ENCODE measurements at regions not wholly inside any gene's neighbourhood (a gene's known extent, or its start where the extent isn't known, plus 50 kb on each side); places are given as distances from the start of the nearest gene placed in this dataset.
"Not testable (repeated sequence)": the region's sequence is repeated elsewhere in the genome, so short reads cannot be mapped to it uniquely, and the experiment has no call there.

DNA sequence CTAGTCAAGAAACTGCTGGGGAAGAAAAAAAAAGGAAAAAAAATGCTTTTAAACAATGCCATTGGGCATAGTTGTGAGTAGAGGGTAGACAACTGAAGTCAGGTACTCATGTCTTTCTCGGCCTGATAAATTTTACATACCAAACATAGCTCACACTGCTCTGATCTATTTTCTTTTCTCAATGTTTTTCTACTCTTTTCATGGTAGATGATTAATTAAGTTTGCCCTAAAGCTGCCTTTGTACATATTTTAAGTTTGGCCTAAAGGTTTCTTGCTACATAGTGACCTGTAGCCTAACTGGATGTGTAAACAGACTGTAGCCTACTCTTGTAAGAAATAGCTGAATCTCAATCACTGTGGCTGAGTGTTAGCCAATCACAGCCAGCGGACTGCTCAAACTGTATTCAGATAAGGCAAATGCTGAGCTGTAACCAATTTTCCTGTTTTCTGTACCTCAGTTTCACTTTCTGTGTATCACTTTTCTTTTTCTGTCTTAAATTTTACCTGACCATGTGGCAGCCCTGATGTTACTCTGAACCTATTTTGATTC is 121.0 kb downstream of the PCDH10 start:
- H3K14ac ChIP-seq (ENCODE audit: low read length in 2 of 2): no peak overlapping the region
- no peaks in the 10 kb centered on the region for H3K9me3 ChIP-seq (ENCODE audit: control insufficient read depth, low read length)
- no peaks in the 10 kb centered on the region for H3K27me3 ChIP-seq (ENCODE audit: control insufficient read depth in 1 of 2, insufficient read depth in 1 of 2, low read length in 2 of 2)
- H2AFZ ChIP-seq (ENCODE audit: low read depth, low read length): no peak overlapping the region
- H2AK5ac ChIP-seq (ENCODE audit: low read length, severe bottlenecking): no peak overlapping the region
- no peak overlapping the region for H3K4me2 ChIP-seq (ENCODE audit: low read length, poor library complexity, severe bottlenecking)
- DNase-seq: peak; percentile 1
- no peak overlapping the region for H4K91ac ChIP-seq (ENCODE audit: low read length)
- no peak overlapping the region for H2BK5ac ChIP-seq (ENCODE audit: low read depth, low read length, poor library complexity, severe bottlenecking)
- no peak overlapping the region for H3K27ac ChIP-seq (ENCODE audit: low read length, poor library complexity, severe bottlenecking)
- no peak overlapping the region for H2BK12ac ChIP-seq (ENCODE audit: low read length in 2 of 2)
- no peak overlapping the region for H3K4me3 ChIP-seq (ENCODE audit: insufficient read depth in 1 of 2, low read depth in 1 of 2, low read length in 2 of 2)
- H3K9ac ChIP-seq (ENCODE audit: low read length): no peak overlapping the region
- no peak overlapping the region for H2BK120ac ChIP-seq (ENCODE audit: low read depth, low read length)
- no peaks in the 10 kb centered on the region for H3K79me1 ChIP-seq (replicated peaks; ENCODE audit: low read length, poor library complexity, severe bottlenecking)
- H3K36me3 ChIP-seq (ENCODE audit: control insufficient read depth in 1 of 2, insufficient read depth in 2 of 2, low read depth in 1 of 2, low read length in 2 of 2): no peaks in the 10 kb centered on the region
- no peak overlapping the region for H3K23ac ChIP-seq (ENCODE audit: low read length in 2 of 2)
- no peak overlapping the region for H2BK15ac ChIP-seq (ENCODE audit: low read depth, poor library complexity, severe bottlenecking)
- 96% methylated on average over 1 of the region's 2 CpGs for WGBS
- H3K4me1 ChIP-seq (ENCODE audit: control insufficient read depth, insufficient read depth, low read depth, low read length): no peaks in the 10 kb centered on the region
- H4K8ac ChIP-seq (ENCODE audit: low read length): no peak overlapping the region
- no peak overlapping the region for H3K4ac ChIP-seq (ENCODE audit: low read depth in 1 of 2, low read length in 2 of 2)
- H3K18ac ChIP-seq (ENCODE audit: low read depth in 1 of 2, low read length in 2 of 2): no peak overlapping the region

DNA sequence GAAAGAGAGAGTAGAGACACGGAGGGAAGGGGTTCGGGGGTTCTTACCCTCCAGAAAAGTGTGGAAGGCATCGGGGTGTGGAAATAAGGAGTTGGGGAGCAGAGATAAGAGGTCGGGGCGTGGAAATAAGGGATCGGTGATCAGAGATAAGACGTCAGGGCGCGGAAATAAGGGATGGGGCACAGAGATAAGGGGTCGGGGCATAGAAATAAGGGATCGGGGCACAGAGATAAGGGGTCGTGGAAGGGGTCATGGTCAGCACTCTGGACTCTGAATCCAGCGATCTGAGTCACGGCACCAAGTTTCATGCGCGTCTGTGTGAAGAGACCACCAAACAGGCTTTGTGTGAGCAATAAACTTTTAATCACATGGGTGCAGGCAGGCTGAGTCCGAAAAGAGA is 119.1 kb downstream of the PCDH10 start:
- no peaks in the 10 kb centered on the region for H3K27me3 ChIP-seq (ENCODE audit: control insufficient read depth in 1 of 2, insufficient read depth in 1 of 2, low read length in 2 of 2)
- H3K27ac ChIP-seq (ENCODE audit: low read length, poor library complexity, severe bottlenecking): no peak overlapping the region
- H3K79me1 ChIP-seq (replicated peaks; ENCODE audit: low read length, poor library complexity, severe bottlenecking): no peaks in the 10 kb centered on the region
- WGBS: 50% methylated on average over 17 of the region's 17 CpGs
- H4K91ac ChIP-seq (ENCODE audit: low read length): no peak overlapping the region
- DNase-seq: no peak
- H3K9ac ChIP-seq (ENCODE audit: low read length): no peak overlapping the region
- H3K23ac ChIP-seq (ENCODE audit: low read length in 2 of 2): no peak overlapping the region
- H3K9me3 ChIP-seq (ENCODE audit: control insufficient read depth, low read length): no peaks in the 10 kb centered on the region
- H2BK15ac ChIP-seq (ENCODE audit: low read depth, poor library complexity, severe bottlenecking): no peak overlapping the region
- no peak overlapping the region for H3K4me2 ChIP-seq (ENCODE audit: low read length, poor library complexity, severe bottlenecking)
- H3K4me3 ChIP-seq (ENCODE audit: insufficient read depth in 1 of 2, low read depth in 1 of 2, low read length in 2 of 2): no peak overlapping the region
- H3K18ac ChIP-seq (ENCODE audit: low read depth in 1 of 2, low read length in 2 of 2): no peak overlapping the region
- H2BK120ac ChIP-seq (ENCODE audit: low read depth, low read length): no peak overlapping the region
- no peak overlapping the region for H2BK12ac ChIP-seq (ENCODE audit: low read length in 2 of 2)
- H3K14ac ChIP-seq (ENCODE audit: low read length in 2 of 2): no peak overlapping the region
- H2AFZ ChIP-seq (ENCODE audit: low read depth, low read length): no peak overlapping the region
- H4K8ac ChIP-seq (ENCODE audit: low read length): no peak overlapping the region
- H2BK5ac ChIP-seq (ENCODE audit: low read depth, low read length, poor library complexity, severe bottlenecking): no peak overlapping the region
- no peaks in the 10 kb centered on the region for H3K4me1 ChIP-seq (ENCODE audit: control insufficient read depth, insufficient read depth, low read depth, low read length)
- H3K36me3 ChIP-seq (ENCODE audit: control insufficient read depth in 1 of 2, insufficient read depth in 2 of 2, low read depth in 1 of 2, low read length in 2 of 2): no peaks in the 10 kb centered on the region
- H2AK5ac ChIP-seq (ENCODE audit: low read length, severe bottlenecking): no peak overlapping the region
- no peak overlapping the region for H3K4ac ChIP-seq (ENCODE audit: low read depth in 1 of 2, low read length in 2 of 2)

DNA sequence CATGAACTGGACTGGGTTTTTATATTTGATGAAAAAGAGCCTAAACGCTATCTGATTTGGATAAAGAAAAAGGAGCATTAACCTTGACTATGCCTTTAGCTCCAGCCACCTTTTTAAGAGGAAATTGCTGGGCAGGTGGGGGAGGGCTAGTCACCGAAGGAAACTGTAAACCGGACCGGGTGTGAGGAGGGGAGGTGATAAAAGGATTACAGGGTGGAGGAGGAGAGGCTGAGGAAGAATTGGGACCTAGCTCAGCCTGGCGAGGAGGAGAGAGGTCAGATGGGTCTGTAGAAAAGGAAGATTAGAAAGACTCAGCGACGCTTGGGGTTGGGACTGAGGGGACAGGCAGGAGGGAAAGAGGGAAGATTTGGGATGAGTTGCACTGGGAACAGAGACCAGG is 118.4 kb downstream of the PCDH10 start:
- H3K23ac ChIP-seq (ENCODE audit: low read length in 2 of 2); H2AFZ ChIP-seq (ENCODE audit: low read depth, low read length); H3K18ac ChIP-seq (ENCODE audit: low read depth in 1 of 2, low read length in 2 of 2); H3K27ac ChIP-seq (ENCODE audit: low read length, poor library complexity, severe bottlenecking); H3K4ac ChIP-seq (ENCODE audit: low read depth in 1 of 2, low read length in 2 of 2); H2AK5ac ChIP-seq (ENCODE audit: low read length, severe bottlenecking); H3K36me3 ChIP-seq (ENCODE audit: control insufficient read depth in 1 of 2, insufficient read depth in 2 of 2, low read depth in 1 of 2, low read length in 2 of 2); H2BK5ac ChIP-seq (ENCODE audit: low read depth, low read length, poor library complexity, severe bottlenecking); H3K9me3 ChIP-seq (ENCODE audit: control insufficient read depth, low read length); H2BK12ac ChIP-seq (ENCODE audit: low read length in 2 of 2); H3K4me1 ChIP-seq (ENCODE audit: control insufficient read depth, insufficient read depth, low read depth, low read length); H3K79me1 ChIP-seq (replicated peaks; ENCODE audit: low read length, poor library complexity, severe bottlenecking); H3K4me3 ChIP-seq (ENCODE audit: insufficient read depth in 1 of 2, low read depth in 1 of 2, low read length in 2 of 2); H3K27me3 ChIP-seq (ENCODE audit: control insufficient read depth in 1 of 2, insufficient read depth in 1 of 2, low read length in 2 of 2); H2BK120ac ChIP-seq (ENCODE audit: low read depth, low read length); H2BK15ac ChIP-seq (ENCODE audit: low read depth, poor library complexity, severe bottlenecking); H4K91ac ChIP-seq (ENCODE audit: low read length); H4K8ac ChIP-seq (ENCODE audit: low read length); DNase-seq; H3K9ac ChIP-seq (ENCODE audit: low read length); H3K14ac ChIP-seq (ENCODE audit: low read length in 2 of 2); H3K4me2 ChIP-seq (ENCODE audit: low read length, poor library complexity, severe bottlenecking): not testable (repeated sequence)
- WGBS: 35% methylated on average over 7 of the region's 7 CpGs

DNA sequence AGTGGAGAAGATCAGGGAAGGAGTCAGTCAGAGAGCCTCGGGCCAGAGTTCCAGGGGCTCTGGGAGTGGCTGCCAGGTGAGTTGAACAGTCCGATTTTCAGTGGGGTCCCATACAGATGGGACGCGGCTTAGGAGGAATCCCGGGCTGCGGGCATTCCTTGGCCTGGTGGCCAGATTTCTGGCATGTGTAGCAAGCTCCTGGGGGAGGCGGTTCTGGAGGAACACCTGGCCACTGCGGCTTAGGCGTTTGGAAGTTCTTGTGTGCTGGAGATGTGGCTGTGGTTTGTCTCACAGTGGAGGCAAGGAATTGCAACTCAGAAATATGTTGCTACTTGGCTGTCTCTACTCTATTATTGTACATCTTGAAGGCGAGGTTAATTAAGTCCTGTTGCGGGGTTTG is 117.9 kb downstream of the PCDH10 start:
- H2BK120ac ChIP-seq (ENCODE audit: low read depth, low read length); H2BK12ac ChIP-seq (ENCODE audit: low read length in 2 of 2); H2BK15ac ChIP-seq (ENCODE audit: low read depth, poor library complexity, severe bottlenecking); DNase-seq; H2AK5ac ChIP-seq (ENCODE audit: low read length, severe bottlenecking); H3K27ac ChIP-seq (ENCODE audit: low read length, poor library complexity, severe bottlenecking); H4K91ac ChIP-seq (ENCODE audit: low read length); H3K36me3 ChIP-seq (ENCODE audit: control insufficient read depth in 1 of 2, insufficient read depth in 2 of 2, low read depth in 1 of 2, low read length in 2 of 2); H3K4me1 ChIP-seq (ENCODE audit: control insufficient read depth, insufficient read depth, low read depth, low read length); H4K8ac ChIP-seq (ENCODE audit: low read length); H3K4ac ChIP-seq (ENCODE audit: low read depth in 1 of 2, low read length in 2 of 2); H3K14ac ChIP-seq (ENCODE audit: low read length in 2 of 2); H3K4me2 ChIP-seq (ENCODE audit: low read length, poor library complexity, severe bottlenecking); H2BK5ac ChIP-seq (ENCODE audit: low read depth, low read length, poor library complexity, severe bottlenecking); H3K9ac ChIP-seq (ENCODE audit: low read length); H3K18ac ChIP-seq (ENCODE audit: low read depth in 1 of 2, low read length in 2 of 2); H3K27me3 ChIP-seq (ENCODE audit: control insufficient read depth in 1 of 2, insufficient read depth in 1 of 2, low read length in 2 of 2); H3K4me3 ChIP-seq (ENCODE audit: insufficient read depth in 1 of 2, low read depth in 1 of 2, low read length in 2 of 2); H2AFZ ChIP-seq (ENCODE audit: low read depth, low read length); H3K23ac ChIP-seq (ENCODE audit: low read length in 2 of 2); H3K79me1 ChIP-seq (replicated peaks; ENCODE audit: low read length, poor library complexity, severe bottlenecking); H3K9me3 ChIP-seq (ENCODE audit: control insufficient read depth, low read length): not testable (repeated sequence)
- WGBS: 81% methylated on average over 7 of the region's 11 CpGs
